ENCODE measurements at regions not wholly inside any gene's neighbourhood (a gene's known extent, or its start where the extent isn't known, plus 50 kb on each side); places are given as distances from the start of the nearest gene placed in this dataset.
"Not testable (repeated sequence)": the region's sequence is repeated elsewhere in the genome, so short reads cannot be mapped to it uniquely, and the experiment has no call there.

DNA sequence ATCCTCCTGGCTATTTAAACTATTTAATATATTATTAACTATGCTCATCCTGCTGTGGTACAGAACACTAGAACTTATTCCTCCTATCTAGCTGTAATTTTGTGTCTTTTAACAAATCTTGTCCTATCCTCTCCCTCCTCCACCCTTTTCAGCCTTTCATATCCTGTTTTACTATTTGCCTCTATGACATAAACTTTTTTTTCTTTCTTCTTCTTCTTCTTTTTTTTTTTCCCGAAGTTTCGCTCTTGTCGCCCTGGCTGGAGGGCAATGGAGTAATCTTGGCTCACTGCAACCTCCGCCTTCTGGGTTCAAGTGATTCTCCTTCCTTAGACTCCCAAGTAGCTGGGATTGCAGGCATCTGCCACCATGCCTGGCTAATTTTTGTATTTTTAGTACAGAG, 201.5 kb downstream of the LPIN1 start:
- Histone ChIP-seq H3K4me3 (no peak overlapping the region), H3K27ac (no peak overlapping the region)

GRCh38 chr2:11949732-11950523, 203.5 kb downstream of the LPIN1 start:
- Histone ChIP-seq H3K4me3 (no peak overlapping the region), H3K27ac (peak overlapping the region in 1 of 21 experiments; percentile 62)

DNA sequence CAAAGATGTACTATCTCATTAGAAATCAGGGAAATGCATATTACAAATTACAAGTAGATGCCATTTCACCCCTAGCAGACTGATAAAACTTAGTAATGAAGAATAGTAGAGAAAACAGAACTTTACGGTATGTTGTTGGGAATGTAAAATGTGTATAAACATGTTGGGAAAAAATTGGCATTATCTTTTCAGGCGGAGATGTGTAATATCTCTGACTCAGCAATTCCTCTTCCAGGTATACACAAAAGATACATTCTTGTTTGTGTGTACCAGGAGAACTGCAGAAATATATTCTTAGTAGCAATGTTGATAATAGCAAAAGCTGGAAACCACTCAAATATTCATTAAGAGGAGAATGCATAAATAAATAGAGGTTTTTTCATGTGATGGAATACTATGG, 204.5 kb downstream of the LPIN1 start:
- no peak overlapping the region for H3K4me3 ChIP-seq
- peak overlapping the region in 1 of 21 experiments; percentile 18 for H3K27ac ChIP-seq

DNA sequence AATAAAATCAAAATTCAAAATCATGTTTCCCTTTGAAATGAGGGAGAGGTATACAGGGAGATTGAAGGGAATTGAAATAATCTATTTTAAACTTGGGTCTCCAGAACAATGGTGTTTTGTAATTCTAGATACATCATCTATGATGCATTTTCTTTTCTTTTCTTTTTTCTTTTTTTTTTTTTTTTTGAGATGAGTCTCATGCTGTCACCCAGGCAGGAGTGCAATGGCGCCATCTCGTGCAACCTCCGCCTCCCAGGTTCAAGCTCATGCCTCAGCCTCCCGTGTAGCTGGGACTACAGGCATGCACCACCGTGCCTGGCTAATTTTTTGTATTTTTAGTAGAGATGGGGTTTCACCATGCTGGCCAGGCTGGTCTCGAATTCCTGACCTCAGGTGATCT, 205.1 kb downstream of the LPIN1 start:
- H3K27ac ChIP-seq, H3K4me3 ChIP-seq: not testable (repeated sequence)

DNA sequence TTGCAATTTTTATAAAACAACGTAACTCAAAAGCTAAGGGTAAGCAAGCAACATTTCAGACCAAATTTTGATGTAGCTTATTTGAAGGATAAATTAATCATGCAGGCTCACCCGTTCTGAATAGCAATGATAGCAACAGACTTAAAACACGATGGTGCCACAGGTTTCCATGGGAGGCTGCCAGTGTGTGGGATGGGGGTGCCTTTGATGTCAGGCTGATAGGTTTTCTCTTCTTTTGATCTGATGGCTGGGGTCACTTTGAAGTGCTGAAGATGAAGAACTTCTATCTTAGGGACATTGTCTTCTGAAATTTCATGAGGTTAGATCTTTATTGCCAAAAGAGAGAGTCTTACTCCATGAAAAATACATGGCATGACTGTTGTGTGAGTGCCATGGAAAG, 206.8 kb downstream of the LPIN1 start:
- H3K27ac ChIP-seq, result no peak overlapping the region
- H3K4me3 ChIP-seq, result no peak overlapping the region

GRCh38 chr2:11955314-11955713, 208.9 kb downstream of the LPIN1 start:
- Histone ChIP-seq H3K4me3 (no peak overlapping the region), H3K27ac (peak overlapping the region in 2 of 21 experiments; percentile 3 to 64)

- Histone ChIP-seq H3K4me3 (no peak overlapping the region), H3K27ac (peak overlapping the region in 2 of 21 experiments; percentile 3 to 64)
These were observed 209.5 kb downstream of the LPIN1 start for GRCh38 chr2:11955884-11956291.

DNA sequence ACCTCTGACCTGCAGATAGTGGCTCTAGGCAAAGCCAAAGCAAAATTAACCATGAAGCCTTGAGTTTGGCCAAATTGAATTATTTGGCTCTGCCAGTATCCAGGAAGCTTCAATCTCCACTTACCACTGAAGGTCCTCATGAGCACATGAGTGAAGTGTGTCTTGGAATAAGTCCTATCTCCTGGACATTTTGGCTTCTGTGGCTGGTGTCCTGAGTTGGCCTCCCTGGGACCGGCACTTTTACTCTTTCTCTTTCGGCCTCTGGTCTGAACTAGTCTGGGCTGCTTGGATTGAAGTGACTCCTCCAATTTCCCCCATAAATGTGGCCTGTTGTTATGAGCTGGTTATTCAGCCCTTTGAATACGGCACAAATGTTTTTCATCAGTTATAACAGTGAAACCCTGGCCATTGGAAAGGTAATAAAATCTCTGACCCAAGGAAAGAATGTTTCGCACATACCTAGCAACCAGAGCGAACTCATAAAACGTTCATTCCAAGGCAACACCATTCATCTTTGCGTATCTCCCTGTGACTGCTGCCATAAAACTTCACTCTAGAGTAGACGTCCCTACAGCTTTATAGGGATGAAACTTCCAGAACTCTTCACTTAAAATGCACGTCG, 216.4 kb downstream of the LPIN1 start:
- Histone ChIP-seq H3K4me3 (no peak overlapping the region), H3K27ac (no peak overlapping the region)

DNA sequence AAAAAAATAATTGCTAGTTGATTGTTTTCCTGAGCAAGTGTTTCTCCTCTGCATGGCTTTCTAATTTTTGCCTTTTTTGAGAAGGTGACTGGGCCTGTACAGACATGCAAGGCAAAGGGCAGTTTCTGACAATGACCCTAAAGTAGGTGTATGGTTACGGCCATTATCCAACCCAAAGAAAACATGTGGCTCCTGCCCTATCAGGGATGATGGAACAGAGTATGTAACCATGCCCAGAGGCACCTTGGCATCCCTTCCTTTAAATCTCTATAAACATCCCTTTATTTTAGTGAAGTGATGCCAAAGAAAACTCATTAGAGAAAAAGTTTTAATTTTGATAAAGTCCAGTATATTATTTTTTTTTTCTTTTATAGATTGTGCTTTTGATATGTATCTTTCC, 217.5 kb downstream of the LPIN1 start:
- Histone ChIP-seq H3K27ac (no peak overlapping the region), H3K4me3 (no peak overlapping the region)

DNA sequence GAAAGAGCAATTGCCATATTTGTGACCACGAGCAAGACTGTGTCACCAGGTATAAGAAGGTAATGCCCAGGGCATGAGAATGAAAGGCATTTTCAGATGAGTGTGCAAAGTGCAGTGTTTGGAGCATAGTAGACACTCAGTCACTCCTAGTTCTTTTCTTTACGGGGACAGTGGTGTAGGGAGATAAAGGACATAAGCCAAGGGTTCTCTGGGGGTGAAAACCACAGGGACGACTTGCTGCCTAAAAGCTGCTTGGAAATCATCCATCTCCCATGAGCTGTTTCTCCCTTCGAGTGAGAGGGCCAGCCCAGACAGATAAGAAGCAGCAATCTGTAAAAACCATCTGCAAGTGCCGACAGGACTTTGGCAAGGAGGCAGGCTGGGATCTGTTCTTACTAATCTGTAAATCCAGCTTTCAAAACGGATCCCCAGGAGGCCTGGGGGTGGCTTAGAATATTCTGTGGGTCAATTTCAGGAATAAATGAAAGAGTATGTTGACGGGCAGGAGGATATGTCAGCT, 221.6 kb downstream of the LPIN1 start:
- H3K4me3 ChIP-seq, result no peak overlapping the region
- H3K27ac ChIP-seq, result peak overlapping the region in 1 of 21 experiments; percentile 13

DNA sequence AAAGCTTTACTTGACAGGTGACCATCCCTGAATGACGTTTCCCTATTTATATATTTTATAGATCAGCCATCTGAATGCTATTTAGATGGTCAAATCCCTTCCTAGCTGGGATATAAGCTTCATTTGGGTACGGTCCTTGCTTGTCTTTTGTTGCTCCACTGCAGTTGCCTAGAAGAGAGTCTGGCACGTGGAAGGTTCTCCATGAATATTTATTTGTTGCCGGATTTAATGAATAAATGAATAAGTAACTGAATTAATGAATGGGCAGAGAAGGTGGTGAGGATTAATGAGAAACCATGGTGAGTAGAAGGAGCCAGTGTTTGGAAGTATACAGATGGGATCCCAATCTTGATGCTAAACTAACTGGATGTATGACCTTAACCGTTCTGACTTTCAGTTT, 222.1 kb downstream of the LPIN1 start:
- H3K27ac ChIP-seq, result peak overlapping the region in 1 of 21 experiments; percentile 13
- H3K4me3 ChIP-seq, result no peak overlapping the region

DNA sequence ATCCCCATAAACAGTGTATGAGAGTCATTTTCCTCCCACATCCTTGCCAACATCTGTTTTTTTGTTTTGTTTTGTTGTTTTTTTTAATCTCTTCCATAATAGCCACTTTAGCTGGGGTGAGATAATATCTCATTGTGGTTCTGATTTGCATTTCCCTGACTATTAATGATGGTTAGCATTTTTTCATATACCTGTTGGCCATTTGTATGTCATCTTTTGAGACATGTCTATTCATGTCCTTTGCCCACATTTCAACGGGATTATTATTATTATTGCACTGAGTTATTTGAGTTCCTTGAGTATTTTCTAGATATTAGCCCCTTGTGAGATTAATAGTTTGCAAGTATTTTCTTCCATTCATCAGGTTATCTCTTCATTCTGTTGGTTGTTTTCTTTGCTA, 223.3 kb downstream of the LPIN1 start:
- H3K4me3 ChIP-seq, result no peak overlapping the region
- H3K27ac ChIP-seq, result no peak overlapping the region

DNA sequence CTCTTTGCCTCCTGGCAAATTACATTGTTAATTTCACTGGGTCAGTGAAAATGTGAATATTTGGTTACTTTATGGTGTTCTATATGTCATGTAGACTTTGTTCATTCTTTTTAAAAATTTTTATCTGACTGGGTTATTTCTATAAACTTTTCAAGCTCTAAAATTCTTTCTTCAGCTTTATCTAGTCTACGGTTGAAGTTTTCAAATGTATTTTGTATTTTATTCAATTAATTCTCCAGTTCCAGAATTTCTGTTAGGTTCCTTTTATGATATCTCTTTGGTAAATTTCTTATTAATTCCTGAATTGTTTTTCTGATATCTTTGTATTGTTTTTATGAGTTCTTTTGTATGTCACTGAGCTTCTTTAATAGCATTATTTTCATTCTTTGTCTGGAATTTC, 228.1 kb downstream of the LPIN1 start:
- Histone ChIP-seq H3K4me3 (no peak overlapping the region), H3K27ac (no peak overlapping the region)

- H3K27ac ChIP-seq, result no peak overlapping the region
These were observed 228.9 kb downstream of the LPIN1 start for GRCh38 chr2:11975373-11975772.

DNA sequence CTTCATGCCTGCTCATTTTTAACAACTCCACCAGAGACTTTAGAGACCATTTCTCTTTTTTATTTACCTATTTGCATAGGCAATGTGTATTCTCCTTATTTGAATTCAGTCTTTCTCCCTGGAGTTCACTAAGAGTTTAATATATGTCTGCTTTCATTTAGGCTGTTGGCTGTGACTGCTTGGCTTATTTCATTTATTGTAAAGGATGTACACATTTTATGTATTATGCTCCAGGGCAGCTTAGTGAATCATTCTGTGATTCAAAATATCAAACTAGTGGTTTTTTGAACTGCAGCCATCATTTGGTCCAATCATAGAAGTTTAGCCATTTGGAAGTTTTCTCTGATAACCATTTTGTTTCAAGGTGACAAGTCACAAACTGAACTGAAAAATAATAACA, 229.6 kb downstream of the LPIN1 start:
- no peak overlapping the region for H3K27ac ChIP-seq

More at GRCh38 chr2:11975373-11975772, 228.9 kb downstream of the LPIN1 start:
- H3K4me3 ChIP-seq, result no peak overlapping the region

GRCh38 chr2:11977766-11978524, 231.5 kb downstream of the LPIN1 start:
- no peak overlapping the region for H3K27ac ChIP-seq
- H3K4me3 ChIP-seq, result no peak overlapping the region

More for the DNA sequence above, 229.6 kb downstream of the LPIN1 start:
- no peak overlapping the region for H3K4me3 ChIP-seq

GRCh38 chr2:11980809-11981208, 234.4 kb downstream of the LPIN1 start:
- no peak overlapping the region for H3K27ac ChIP-seq
- H3K4me3 ChIP-seq, result no peak overlapping the region

GRCh38 chr2:11983401-11983800, 237.0 kb downstream of the LPIN1 start:
- H3K4me3 ChIP-seq, result no peak overlapping the region

GRCh38 chr2:11983870-11984269, 237.4 kb downstream of the LPIN1 start:
- H3K27ac ChIP-seq, result no peak overlapping the region
- H3K4me3 ChIP-seq, result no peak overlapping the region

More at GRCh38 chr2:11983401-11983800, 237.0 kb downstream of the LPIN1 start:
- no peak overlapping the region for H3K27ac ChIP-seq

All from skin epidermis (tissue), 12 donors.